GM18519 (cell line): ENCODE measurements at regions not wholly inside any gene's neighbourhood (a gene's known extent, or its start where the extent isn't known, plus 50 kb on each side); places are given as distances from the start of the nearest gene placed in this dataset.
A peak's percentile ranks its signal among the peaks of the same experiment; 100 is the strongest.
"Not testable (repeated sequence)": the region's sequence is repeated elsewhere in the genome, so short reads cannot be mapped to it uniquely, and the experiment has no call there.

ENCODE experiments used
- ATAC-seq: cut with Tn5 transposase; IDR thresholded peaks from one replicate; pipeline ENCODE4 v1.9.1; 2021; ENCODE audit warnings: mild to moderate bottlenecking, moderate library complexity; ENCODE audit not compliant: unreplicated experiment, low FRiP score

DNA sequence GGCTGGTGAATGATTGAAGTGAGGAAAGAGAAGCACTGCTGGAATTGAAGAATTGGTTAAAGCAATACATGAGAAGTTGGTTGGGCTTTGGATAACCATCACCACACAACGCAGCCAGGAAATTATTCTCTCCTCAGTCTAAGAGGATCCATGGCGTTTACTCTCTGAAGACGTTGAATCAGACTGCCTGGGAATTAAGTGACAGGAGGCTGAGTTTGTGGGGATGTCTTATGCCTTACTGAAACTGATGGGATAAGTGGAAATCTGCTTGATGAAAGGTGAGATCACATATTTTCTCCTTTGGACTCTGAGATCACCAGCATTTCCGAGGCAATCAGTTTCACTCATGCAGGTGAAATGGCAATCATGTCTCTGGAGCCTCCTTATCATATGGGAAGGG, 456.1 kb upstream of the GBE1 start:
- no peak for ATAC-seq

DNA sequence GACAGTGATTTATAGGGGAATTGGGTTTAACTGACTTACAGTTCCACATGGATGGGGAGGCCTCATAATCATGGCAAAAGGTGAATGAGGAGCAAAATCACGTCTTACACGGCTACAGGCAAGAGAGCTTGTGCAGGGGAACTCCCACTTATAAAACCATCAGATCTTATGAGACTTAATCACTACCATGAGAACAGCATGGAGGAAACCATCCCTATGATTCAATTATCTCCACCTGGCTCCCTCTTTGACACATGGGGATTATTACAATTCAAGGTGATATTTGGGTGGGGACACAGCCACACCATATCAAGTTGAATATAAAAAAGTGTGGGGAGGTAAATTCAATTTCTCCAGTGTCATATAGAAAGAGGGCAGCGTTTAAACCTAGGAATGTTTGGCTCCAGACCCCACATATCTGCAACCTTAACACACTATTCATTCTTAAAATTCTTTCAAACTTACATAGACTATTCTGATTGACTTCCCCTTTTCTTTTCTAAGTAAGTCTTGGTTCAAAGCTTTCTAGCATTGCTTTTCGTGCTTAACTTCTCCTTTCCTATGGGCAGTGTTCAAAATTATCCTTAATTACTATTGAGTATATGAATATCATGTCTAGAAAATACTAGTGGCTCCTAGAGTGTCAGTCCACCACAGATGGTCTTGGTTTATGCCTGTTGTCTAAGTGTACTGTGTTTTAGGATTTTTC, 446.7 kb upstream of the GBE1 start:
- no peak for ATAC-seq

DNA sequence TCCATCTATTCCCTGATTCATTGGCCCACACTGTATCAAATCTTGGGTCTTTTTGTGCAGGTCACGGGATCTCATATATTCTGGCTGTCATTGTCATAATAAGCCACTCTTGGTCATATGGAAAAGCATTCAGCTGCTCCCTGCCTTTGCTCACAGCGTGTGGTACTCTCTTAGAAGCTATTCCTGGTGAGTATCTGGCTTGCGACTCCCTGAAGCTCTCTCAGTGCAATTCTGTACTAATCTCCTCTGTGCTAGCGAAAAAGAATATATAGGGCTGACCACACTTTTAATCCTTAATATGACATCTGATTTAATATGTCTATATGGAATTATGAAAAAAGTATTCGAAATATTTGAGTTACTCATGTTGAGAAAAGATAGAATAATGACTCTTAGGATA, 440.8 kb upstream of the GBE1 start:
- no peak for ATAC-seq

DNA sequence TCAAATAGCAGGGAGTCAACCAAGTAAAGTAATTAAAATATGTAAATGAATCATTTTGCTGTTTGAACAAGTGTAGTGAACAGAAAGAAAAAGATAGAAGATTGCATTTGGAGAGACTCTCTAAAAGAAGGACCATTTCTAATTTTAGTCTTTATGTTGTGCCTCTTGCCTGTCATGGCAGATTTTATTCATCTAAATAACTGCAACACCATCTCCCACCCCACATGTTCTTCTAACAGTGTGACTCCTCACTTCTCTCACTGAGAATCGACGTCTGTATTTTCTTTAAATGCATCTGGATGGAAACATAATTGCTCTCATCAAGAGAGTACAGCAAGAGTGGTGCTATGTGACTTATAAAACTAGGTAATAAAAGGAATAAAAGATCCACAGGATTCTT, 439.9 kb upstream of the GBE1 start:
- ATAC-seq = no peak

DNA sequence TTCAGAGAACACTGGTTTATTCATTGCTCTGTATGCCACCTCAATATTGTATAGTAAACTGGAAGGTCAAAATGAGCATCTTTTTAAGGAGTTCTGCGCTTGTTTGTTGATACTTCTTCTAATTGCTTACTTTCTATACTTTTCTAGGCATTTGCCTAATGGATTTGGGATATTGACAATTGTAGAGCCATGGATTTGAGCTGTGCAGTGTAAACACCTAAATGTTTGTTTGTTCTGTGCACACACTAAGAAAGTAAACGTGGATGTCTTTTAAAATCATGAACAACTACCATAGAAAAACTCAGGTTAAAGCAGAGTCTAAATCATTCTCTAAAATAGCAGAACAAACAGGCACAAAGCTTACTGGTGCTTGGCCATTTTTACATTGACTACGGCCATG, 436.6 kb upstream of the GBE1 start:
- ATAC-seq = no peak

DNA sequence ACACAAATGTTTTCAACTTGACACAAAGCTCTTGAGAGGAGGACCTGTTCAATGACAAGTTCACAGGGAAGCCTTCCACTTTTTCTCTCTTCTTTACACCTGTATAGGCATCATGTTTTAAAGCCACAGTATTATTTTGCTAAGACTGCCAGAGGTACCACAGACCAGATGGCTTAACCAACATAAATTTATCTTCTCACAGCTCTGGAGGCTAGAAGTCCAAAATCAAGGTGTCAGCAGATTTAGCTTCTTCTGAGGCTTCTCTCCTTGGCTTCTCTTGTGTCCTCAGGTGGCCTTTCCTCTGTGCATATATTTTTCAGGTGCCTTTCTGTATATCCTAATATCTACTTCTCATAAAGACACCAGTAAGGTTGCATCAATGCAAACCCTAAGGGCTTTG, 435.2 kb upstream of the GBE1 start:
- no peak for ATAC-seq

DNA sequence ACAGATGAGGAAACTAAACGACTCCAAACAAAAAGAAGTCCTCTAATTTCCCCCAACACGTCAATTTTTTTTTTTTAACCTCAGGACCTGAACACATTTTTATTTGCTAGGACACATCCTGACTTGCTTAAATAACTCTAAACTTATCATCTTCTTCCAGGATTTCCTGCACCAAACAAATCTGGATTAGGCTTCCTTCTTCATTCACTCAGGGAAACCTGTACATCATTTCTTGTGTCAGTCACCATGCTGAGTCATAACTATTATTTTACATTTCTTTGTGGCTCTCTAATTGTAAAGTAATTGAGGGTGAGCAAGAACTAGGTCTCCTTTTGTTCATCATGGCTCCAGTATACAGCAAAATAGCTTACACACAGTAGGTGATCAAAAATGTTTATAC, 433.4 kb upstream of the GBE1 start:
- ATAC-seq = no peak

DNA sequence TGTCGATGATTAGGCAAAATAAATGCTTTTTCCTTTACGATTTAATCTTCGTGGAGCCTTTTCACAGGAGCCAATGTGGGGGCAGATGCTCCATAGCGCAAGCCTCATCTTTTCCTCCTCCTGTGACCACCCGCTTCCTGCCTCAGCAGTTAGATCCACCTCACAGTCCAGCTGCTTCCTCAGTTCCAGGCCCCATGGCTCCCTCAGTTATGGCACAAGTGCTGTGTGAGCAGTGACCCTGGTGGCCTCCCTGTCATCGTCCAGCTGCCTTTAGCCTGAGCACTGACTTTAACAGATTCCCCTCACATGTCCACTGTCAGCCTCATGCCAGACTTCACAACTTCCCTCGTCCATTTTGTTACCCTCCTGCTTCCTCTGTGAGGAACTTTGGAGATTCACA, 424.6 kb upstream of the GBE1 start:
- ATAC-seq = no peak

DNA sequence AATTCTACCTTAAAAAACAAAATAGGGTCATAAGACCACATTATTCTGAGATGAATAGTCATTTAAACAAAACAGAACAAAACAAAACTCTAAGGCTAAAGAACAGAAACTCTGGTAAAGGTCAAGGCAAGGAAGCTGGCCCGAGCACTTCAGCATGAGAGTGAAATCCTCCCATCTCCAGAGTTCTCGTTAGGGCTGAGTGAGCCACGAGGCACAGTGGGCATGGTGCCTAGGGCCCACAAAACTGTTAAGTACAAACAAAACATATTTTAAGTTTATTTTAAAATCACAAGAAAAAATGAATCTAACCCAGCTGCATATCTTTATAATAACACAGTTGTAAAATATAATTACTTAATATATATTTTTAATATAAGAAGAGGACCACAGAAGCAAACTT, 417.8 kb upstream of the GBE1 start:
- no peak for ATAC-seq

DNA sequence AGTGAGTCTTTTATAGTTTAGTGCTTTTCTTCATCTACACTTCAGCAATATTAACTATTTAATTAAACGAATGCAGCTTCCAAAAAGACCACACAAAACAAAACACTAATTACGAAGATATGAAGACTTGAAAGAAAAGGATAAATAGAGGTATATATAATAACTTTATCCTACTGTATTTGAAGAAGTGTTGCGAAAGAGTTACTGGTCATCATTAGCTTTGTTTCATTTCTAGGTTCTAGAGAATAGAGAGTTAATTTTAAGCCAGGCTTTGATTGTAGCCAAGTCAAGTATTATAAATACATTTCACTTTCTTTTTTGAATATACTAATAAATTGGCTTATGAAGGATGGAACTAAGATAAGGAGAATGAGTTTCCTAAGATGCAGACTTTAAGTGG, 416.8 kb upstream of the GBE1 start:
- ATAC-seq = no peak

DNA sequence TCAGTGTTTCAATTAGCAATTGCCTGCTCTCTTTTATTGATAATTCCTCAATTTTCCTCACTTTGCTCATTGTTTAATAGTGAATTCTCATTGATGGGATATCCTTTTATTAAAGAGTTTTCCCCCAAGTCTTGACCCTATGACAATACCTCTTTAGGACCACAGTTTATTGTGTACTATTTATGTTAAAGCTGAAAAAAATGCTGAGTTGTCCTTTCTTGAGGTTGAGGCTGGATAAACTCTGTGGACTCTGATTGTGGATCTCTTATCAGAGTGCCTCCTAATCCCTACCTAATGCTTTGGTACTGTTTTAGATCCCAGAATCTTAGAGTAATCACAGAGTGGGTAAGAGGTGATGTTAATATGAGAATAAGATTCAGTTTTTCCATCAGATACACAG, 416.3 kb upstream of the GBE1 start:
- ATAC-seq = no peak

DNA sequence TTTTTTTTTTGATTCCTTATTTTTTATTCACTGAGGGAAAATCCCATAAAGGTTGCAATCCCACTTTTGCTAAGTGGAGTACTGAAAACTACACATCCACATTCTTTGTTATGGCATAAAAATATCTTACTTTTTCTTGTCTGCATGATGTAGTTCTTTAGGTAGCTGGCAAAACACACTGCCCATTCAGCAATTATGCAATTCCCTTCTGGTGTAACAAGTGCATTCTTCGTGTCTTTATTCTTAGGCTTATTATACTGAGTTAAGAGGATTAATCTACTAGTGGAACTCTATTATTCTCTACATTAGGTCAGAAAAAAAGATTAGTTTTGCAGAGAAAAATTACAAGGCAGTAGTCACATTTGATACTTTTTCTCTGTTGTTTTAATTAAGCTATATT, 403.8 kb upstream of the GBE1 start:
- ATAC-seq = no peak

DNA sequence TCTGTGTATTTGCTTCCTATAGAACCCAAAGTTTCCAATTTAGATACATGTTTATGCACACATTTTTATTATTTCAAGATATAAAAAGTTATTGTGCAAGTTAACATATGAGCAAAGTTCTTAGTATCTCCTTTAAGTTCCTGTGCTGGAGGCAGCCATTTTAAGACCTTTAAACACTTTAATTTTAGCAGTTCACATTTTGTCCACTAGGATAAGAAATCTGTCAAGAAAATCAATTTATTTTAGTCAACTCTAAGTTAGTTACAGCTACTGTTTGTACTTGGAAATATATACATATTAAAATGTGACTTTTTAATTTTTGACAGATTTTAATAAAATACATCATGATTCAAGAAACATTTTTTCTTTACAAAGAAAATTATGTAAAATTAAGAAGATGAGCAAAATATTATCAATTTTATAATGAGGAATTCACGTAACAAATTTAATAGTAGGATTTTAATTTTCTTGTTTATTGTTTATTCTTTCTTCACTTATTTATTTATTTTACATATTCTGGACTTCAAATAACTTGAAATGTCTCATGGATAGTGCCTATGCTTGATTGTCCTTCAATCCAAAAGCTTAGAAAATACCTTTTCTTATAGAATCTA, 402.6 kb upstream of the GBE1 start:
- ATAC-seq = peak; percentile 67

DNA sequence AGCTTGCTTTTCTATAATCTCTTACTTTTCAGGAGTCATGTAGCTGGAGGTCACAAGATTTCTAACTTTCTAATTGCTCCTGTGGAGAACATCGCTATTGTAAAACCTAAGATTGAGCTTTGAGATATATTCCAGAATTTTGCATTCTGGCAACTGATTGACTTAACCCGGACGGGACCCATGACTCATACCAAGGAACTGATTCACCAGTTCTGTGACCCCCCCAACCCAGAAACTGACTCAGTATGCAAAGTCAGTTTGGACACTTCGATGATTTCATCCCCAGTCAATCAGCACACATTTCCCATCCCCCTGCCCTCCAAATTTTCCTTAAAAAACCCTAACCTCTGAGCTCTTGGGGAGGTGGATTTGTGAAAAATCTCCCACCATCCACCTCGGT, 396.5 kb upstream of the GBE1 start:
- ATAC-seq = no peak

DNA sequence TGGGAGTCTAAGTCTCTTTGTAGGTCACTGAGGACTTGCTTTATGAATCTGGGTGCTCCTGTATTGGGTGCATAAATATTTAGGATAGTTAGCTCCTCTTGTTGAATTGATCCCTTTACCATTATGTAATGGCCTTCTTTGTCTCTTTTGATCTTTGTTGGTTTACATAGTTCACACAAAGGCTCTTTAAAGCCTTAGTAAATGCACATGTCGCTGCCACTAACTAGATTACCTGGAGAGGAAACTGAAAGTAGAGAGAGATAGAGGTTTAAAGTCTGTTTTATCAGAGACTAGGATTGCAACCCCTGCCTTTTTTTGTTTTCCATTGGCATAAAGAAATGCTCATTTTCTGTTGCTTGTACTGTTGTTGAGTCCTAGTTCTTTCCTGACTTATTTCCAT, 392.4 kb upstream of the GBE1 start:
- ATAC-seq = not testable (repeated sequence)

DNA sequence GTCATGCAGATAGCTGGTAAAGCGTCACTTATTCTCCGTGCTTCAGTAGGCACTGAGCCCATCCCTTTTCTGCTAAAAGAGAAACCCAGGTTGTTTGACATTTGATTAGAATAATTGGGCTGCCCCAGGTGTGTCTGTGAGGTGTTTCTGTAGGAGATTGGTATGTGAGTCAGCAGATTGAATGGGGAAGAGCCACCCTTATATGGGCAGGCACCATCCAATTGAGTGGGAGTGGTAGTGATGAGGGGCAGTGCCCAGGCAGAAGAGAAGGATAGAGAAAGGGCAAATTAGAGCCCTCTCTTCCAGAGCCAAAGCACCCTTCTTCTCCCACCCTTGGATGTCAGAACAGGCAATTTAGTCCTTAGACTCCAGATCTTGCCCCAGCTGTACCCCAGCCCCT, 384.3 kb upstream of the GBE1 start:
- no peak for ATAC-seq

DNA sequence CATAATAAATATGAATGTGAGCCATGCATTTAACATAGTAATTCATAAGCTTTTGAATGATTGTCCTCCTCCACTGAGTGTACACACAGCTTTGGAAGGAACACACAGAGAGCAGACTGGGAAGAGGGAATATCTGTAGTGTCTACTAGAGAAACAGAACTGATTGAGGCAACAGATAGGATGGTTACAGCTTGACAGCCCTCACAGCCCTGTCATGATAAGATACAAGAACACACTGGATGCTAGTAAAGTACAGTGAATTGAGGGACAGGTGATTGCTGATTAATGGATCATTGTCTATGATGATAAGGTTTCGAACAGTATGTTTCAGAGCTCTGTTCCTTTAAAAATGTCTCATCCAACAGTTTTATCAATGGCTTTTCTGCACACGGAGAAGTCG, 383.4 kb upstream of the GBE1 start:
- no peak for ATAC-seq

DNA sequence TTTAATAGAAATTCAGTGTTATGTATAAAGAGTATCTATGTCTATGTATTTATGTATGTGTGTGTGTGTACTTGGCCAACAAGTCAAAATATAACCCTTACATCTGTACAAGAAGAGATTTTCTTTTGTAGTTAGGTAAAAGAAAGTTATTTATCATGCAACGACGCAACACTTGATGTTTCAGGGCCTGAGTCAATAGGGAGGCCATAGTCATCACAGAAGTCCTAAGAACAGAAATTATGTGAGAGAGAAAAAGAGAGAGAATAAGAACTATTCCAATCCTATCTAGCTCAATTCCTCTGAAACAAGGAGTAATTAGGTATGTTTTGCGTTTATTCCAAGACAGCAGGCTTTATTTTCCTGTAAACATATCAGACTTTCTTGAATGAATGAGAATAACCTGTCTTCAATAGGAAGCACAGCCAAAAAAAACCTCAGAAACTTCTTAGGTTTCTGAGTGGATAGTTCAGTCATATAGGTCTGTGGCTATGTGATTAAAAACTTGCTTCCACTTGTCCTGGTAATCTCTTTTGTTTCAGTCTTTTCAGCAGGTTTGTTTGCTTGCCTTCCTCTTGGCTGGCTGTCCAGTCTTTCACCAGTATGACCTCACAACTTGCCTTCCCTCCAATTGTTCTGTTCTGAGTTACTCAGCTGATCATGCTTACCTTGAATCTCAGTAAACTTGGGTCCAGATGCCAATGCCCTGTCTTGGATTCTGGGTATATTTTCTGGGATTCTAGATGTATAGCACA, 382.4 kb upstream of the GBE1 start:
- no peak for ATAC-seq

DNA sequence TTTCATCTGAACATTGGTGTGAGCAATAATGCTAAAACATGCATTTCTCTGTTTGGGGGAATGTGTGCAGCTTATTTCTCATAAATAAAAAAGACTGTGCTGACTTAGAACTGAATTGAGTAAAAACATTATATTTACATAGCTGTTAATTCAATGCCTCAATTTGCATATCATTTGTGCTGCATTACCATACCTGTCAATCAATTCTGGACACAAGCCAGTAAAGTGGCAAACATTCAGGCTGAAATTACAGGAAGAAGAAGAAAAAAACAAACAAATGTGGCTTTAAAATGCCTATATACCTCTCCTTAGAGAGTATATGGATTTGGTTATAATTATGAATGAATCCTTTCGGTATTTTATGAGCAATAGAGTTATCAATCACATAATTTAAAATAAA, 380.1 kb upstream of the GBE1 start:
- ATAC-seq = no peak

DNA sequence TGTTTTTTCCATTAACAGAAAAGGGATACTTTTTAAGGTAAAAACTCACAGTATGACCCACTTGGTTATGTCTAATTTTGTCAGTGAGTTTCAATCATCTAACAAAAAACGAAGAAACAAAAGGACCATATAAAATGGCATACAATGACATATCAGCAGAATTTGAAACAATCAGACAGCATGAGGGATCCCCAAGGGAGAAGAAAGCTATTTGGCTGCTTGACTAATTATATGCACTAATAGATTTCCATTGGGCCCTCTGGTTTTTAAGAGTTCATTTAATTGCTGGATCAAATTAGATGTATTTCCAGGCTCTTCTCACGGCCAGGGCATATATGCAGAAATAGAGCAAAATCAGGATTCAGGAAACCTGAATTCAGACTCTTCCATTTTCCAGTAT, 376.4 kb upstream of the GBE1 start:
- ATAC-seq = no peak

DNA sequence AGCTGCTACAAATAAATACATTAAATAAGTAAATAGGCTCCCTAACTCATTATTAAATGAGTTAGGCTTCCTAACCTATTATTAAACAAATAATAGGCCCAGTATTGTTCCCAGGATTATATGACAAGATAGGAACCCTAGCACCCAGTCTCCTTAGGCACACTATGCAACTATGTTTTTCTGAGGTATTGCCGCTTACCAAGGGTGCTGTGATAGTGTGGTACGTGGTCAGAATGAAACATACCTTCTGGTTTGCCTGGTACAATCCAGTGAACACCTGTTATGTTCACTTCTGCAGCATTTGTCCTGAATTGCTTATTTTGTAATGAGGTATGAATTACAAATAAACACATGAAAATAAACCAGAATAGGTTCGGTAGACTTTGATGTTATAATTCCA, 375.6 kb upstream of the GBE1 start:
- no peak for ATAC-seq

DNA sequence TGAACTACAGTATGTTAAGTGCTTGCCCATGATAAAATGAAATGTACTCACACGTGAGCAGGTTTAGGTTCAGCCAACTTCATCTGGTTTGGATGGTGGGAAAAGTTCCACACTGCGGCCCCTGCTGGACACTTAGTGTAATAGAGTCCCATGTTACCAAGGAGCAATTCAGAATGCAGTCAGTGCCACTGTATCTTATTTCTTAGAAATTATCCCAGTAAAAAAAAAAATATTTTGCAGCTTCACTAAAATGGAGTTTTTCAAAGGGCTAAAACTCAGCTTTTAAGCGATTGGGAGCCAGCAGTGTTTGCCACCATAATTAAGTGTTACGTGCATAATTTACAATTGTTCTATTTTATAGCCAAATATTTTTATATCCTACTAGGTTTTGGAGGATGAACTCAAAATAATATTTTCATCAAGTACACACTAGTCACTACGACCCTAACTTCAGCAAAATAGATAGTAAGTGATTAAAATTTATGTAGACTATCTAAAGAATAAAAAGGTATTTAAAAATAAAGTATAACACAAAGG, 371.7 kb upstream of the GBE1 start:
- ATAC-seq = peak; percentile 91
